ENCODE measurements at regions not wholly inside any gene's neighbourhood (a gene's known extent, or its start where the extent isn't known, plus 50 kb on each side); places are given as distances from the start of the nearest gene placed in this dataset.

GRCh38 chrX:137646472-137646871 is 80.5 kb downstream of the ZIC3 start:
- ATAC-seq (ENCODE audit: low read depth in 2 of 2) (no peak), DNase-seq (no peak)
- no peak overlapping the region for H3K27ac Mint-ChIP-seq
- H3K27me3 Mint-ChIP-seq: peaks cover 0 to 8% (median 0%) of the 10 kb centered on the region in 3 donors
- peaks cover 0 to 2% (median 0%) of the 10 kb centered on the region in 7 donors for H3K9me3 Mint-ChIP-seq
- no peak overlapping the region for H3K4me3 Mint-ChIP-seq
- H3K4me1 Mint-ChIP-seq: no peaks in the 10 kb centered on the region
- no peaks in the 10 kb centered on the region for H3K36me3 Mint-ChIP-seq

GRCh38 chrX:137651647-137652046 is 85.7 kb downstream of the ZIC3 start:
- DNase-seq (no peak), ATAC-seq (ENCODE audit: low read depth in 2 of 2) (no peak)
- no peaks in the 10 kb centered on the region for H3K36me3 Mint-ChIP-seq
- no peak overlapping the region for H3K4me3 Mint-ChIP-seq
- no peaks in the 10 kb centered on the region for H3K4me1 Mint-ChIP-seq
- H3K27me3 Mint-ChIP-seq: no peaks in the 10 kb centered on the region
- H3K27ac Mint-ChIP-seq: peak overlapping the region in 1 of 6 donors; percentile 1
- peaks cover 0 to 10% (median 0%) of the 10 kb centered on the region in 7 donors for H3K9me3 Mint-ChIP-seq

- Mint-ChIP-seq H3K27me3 (no peaks in the 10 kb centered on the region), H3K27ac (peak overlapping the region in 1 of 6 donors; percentile 1), H3K4me3 (no peak overlapping the region), H3K4me1 (no peaks in the 10 kb centered on the region), H3K36me3 (no peaks in the 10 kb centered on the region), H3K9me3 (peaks cover 0 to 10% (median 0%) of the 10 kb centered on the region in 7 donors)
- DNase-seq (no peak), ATAC-seq (ENCODE audit: low read depth in 2 of 2) (no peak)
Measured at GRCh38 chrX:137652086-137652485, 86.2 kb downstream of the ZIC3 start.

GRCh38 chrX:137654481-137654880 is 88.6 kb downstream of the ZIC3 start:
- peaks cover 0 to 10% (median 2%) of the 10 kb centered on the region in 7 donors for H3K9me3 Mint-ChIP-seq
- H3K4me1 Mint-ChIP-seq: no peaks in the 10 kb centered on the region
- no peaks in the 10 kb centered on the region for H3K36me3 Mint-ChIP-seq
- DNase-seq (no peak), ATAC-seq (ENCODE audit: low read depth in 2 of 2) (no peak)
- no peak overlapping the region for H3K4me3 Mint-ChIP-seq
- no peaks in the 10 kb centered on the region for H3K27me3 Mint-ChIP-seq
- H3K27ac Mint-ChIP-seq: no peak overlapping the region

GRCh38 chrX:137667776-137668175 is 101.8 kb downstream of the ZIC3 start:
- Mint-ChIP-seq H3K27ac (no peak overlapping the region), H3K4me1 (no peaks in the 10 kb centered on the region), H3K27me3 (no peaks in the 10 kb centered on the region), H3K9me3 (peaks cover 0 to 6% (median 3%) of the 10 kb centered on the region in 7 donors), H3K4me3 (no peak overlapping the region), H3K36me3 (no peaks in the 10 kb centered on the region)
- DNase-seq (no peak), ATAC-seq (ENCODE audit: low read depth in 2 of 2) (no peak)

GRCh38 chrX:137684591-137684990 is 118.7 kb downstream of the ZIC3 start:
- H3K36me3 Mint-ChIP-seq: no peaks in the 10 kb centered on the region
- H3K27ac Mint-ChIP-seq: no peak overlapping the region
- DNase-seq (no peak), ATAC-seq (ENCODE audit: low read depth in 2 of 2) (no peak)
- H3K4me3 Mint-ChIP-seq: no peak overlapping the region
- H3K4me1 Mint-ChIP-seq: no peaks in the 10 kb centered on the region
- H3K27me3 Mint-ChIP-seq: no peaks in the 10 kb centered on the region
- H3K9me3 Mint-ChIP-seq: peaks cover 0 to 3% (median 0%) of the 10 kb centered on the region in 7 donors

- Mint-ChIP-seq H3K4me1 (no peaks in the 10 kb centered on the region), H3K27me3 (no peaks in the 10 kb centered on the region), H3K27ac (no peak overlapping the region), H3K4me3 (no peak overlapping the region), H3K9me3 (peaks cover 0 to 4% (median 0%) of the 10 kb centered on the region in 7 donors), H3K36me3 (no peaks in the 10 kb centered on the region)
- ATAC-seq (ENCODE audit: low read depth in 2 of 2) (no peak), DNase-seq (no peak)
Measured at GRCh38 chrX:137695417-137695816, 129.5 kb downstream of the ZIC3 start.

- Mint-ChIP-seq H3K9me3 (peaks cover 0 to 7% (median 0%) of the 10 kb centered on the region in 7 donors), H3K27me3 (no peaks in the 10 kb centered on the region), H3K4me1 (no peaks in the 10 kb centered on the region), H3K4me3 (no peak overlapping the region), H3K36me3 (no peaks in the 10 kb centered on the region), H3K27ac (no peak overlapping the region)
- no peak for ATAC-seq (ENCODE audit: low read depth in 2 of 2)
- no peak for DNase-seq
Measured at GRCh38 chrX:137707348-137707747, 141.4 kb downstream of the ZIC3 start.

- Mint-ChIP-seq H3K4me3 (no peak overlapping the region), H3K4me1 (no peaks in the 10 kb centered on the region), H3K27ac (no peak overlapping the region), H3K9me3 (peaks cover 0 to 8% (median 0%) of the 10 kb centered on the region in 7 donors), H3K27me3 (no peaks in the 10 kb centered on the region), H3K36me3 (no peaks in the 10 kb centered on the region)
- ATAC-seq (ENCODE audit: low read depth in 2 of 2): no peak
- DNase-seq: no peak
Measured at GRCh38 chrX:137742846-137743245, 176.9 kb downstream of the ZIC3 start.

GRCh38 chrX:137743414-137743813 is 177.5 kb downstream of the ZIC3 start:
- Mint-ChIP-seq H3K36me3 (no peaks in the 10 kb centered on the region), H3K4me3 (no peak overlapping the region), H3K9me3 (peaks cover 0 to 7% (median 0%) of the 10 kb centered on the region in 7 donors), H3K27ac (no peak overlapping the region), H3K4me1 (no peaks in the 10 kb centered on the region), H3K27me3 (no peaks in the 10 kb centered on the region)
- no peak for ATAC-seq (ENCODE audit: low read depth in 2 of 2)
- DNase-seq: no peak

GRCh38 chrX:137746289-137746688 is 180.4 kb downstream of the ZIC3 start:
- peaks cover 0 to 4% (median 0%) of the 10 kb centered on the region in 7 donors for H3K9me3 Mint-ChIP-seq
- DNase-seq: no peak
- H3K36me3 Mint-ChIP-seq: no peaks in the 10 kb centered on the region
- H3K27me3 Mint-ChIP-seq: no peaks in the 10 kb centered on the region
- ATAC-seq (ENCODE audit: low read depth in 2 of 2): no peak
- H3K4me3 Mint-ChIP-seq: no peak overlapping the region
- H3K27ac Mint-ChIP-seq: no peak overlapping the region
- no peaks in the 10 kb centered on the region for H3K4me1 Mint-ChIP-seq

- no peak overlapping the region for H3K27ac Mint-ChIP-seq
- peaks cover 0 to 3% (median 0%) of the 10 kb centered on the region in 7 donors for H3K9me3 Mint-ChIP-seq
- no peaks in the 10 kb centered on the region for H3K36me3 Mint-ChIP-seq
- no peak for DNase-seq
- H3K4me1 Mint-ChIP-seq: no peaks in the 10 kb centered on the region
- no peak for ATAC-seq (ENCODE audit: low read depth in 2 of 2)
- no peaks in the 10 kb centered on the region for H3K27me3 Mint-ChIP-seq
- H3K4me3 Mint-ChIP-seq: no peak overlapping the region
Measured at GRCh38 chrX:137747244-137748043, 181.5 kb downstream of the ZIC3 start.

- ATAC-seq (ENCODE audit: low read depth in 2 of 2) (no peak), DNase-seq (no peak)
- Mint-ChIP-seq H3K36me3 (no peaks in the 10 kb centered on the region), H3K4me3 (no peak overlapping the region), H3K4me1 (no peaks in the 10 kb centered on the region), H3K9me3 (peaks cover 0 to 8% (median 0%) of the 10 kb centered on the region in 7 donors), H3K27me3 (no peaks in the 10 kb centered on the region), H3K27ac (no peak overlapping the region)
Measured at GRCh38 chrX:137748827-137749226, 182.9 kb downstream of the ZIC3 start.

GRCh38 chrX:137749246-137749645 is 183.3 kb downstream of the ZIC3 start:
- no peaks in the 10 kb centered on the region for H3K4me1 Mint-ChIP-seq
- ATAC-seq (ENCODE audit: low read depth in 2 of 2) (no peak), DNase-seq (no peak)
- H3K9me3 Mint-ChIP-seq: peaks cover 0 to 8% (median 0%) of the 10 kb centered on the region in 7 donors
- no peaks in the 10 kb centered on the region for H3K27me3 Mint-ChIP-seq
- no peak overlapping the region for H3K4me3 Mint-ChIP-seq
- no peak overlapping the region for H3K27ac Mint-ChIP-seq
- H3K36me3 Mint-ChIP-seq: no peaks in the 10 kb centered on the region

Measured in naive B cell (primary cell).